HG02870 (cell line): ENCODE measurements at regions not wholly inside any gene's neighbourhood (a gene's known extent, or its start where the extent isn't known, plus 50 kb on each side); places are given as distances from the start of the nearest gene placed in this dataset.
"Not testable (repeated sequence)": the region's sequence is repeated elsewhere in the genome, so short reads cannot be mapped to it uniquely, and the experiment has no call there.

ENCODE experiments used
- ATAC-seq: cut with Tn5 transposase; IDR thresholded peaks from one replicate; pipeline ENCODE4 v1.9.1; 2021; ENCODE audit warnings: mild to moderate bottlenecking, moderate library complexity; ENCODE audit not compliant: unreplicated experiment

DNA sequence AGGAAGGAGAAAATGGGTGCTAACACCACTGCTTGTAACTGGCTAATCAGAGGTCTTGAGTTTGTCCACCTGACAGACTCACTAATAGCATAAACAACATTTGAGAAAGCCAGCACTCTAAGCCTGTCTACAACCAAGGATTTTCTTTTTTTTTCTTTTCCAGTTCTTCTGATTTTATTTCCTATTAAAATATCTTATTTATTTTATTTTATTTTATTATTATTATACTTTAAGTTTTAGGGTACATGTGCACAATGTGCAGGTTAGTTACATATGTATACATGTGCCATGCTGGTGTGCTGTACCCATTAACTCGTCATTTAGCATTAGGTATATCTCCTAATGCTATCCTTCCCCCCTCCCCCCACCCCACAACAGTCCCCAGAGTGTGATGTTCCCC lies 888.6 kb upstream of the ARRDC3 start:
- ATAC-seq = not testable (repeated sequence)

DNA sequence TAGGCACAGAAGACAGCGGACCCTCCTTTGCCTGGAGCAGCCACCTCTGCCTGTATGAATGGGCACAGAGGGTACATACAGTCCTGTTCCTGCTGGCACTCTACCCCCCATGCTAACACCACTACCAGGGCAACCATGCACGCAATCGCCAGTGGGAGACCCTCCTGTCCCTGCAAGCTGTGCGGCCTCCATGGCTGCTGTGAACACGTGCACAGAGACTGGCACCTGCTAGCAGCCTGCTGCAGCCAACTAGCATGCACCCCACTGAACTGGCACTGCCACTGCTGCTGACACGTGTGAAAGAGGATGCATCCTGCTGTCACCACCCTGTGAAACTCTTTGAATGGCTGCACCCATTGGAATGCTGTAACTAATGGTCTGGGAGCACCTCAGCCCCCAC lies 885.2 kb upstream of the ARRDC3 start:
- ATAC-seq = no peak

DNA sequence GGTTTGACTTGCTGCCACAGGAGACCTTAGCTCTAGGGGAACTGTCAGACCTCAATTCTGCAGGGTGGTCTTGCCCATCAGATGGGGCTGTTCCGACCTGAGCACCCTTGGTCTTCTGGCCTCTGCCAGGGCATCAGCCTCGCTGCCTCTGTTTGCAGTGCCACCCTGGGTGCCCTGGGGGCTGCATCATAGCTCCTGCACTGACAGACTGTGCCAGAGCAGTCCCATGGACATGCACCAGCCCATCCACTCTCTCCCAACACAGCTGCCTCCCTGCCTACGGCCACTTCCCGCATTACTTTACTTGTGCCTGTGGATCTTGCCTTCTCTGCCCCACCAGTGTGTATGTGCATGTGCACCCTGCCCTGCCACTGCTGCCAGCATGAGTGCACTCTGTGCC lies 884.7 kb upstream of the ARRDC3 start:
- ATAC-seq = no peak

DNA sequence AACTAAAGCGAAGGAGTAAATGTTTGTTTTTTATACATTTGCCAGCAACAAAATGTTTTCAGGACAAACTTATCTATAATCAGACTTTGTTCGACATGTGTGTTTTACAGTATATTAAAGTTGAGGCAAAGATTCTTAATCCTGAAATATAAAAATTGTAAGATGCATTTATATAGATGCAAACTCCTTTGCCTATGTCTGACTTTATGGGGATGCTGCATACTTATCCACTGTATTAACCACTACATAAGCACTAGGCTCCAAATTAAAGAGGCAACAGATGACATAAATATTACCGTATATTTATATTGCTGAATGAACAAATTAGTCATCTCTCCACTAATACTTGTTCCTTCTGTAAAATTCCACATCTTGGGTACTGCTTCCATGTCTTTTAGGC lies 882.7 kb upstream of the ARRDC3 start:
- no peak for ATAC-seq

DNA sequence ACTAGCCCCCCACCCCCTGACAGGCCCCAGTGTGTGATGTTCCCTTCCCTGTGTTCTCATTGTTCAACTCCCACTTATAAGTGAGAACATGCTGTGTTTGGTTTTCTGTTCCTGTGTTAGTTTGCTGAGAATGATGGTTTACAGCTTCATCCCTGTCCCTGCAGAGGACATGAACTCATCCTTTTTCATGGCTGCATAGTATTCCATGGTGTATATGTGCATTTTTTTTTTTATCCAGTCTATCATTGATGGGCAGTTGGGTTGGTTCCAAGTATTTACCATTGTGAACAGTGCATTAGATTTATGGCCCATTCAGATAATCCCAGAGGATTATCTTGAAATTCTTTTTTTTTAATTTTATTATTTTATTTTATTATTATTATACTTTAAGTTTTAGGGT lies 872.5 kb upstream of the ARRDC3 start:
- ATAC-seq = not testable (repeated sequence)

DNA sequence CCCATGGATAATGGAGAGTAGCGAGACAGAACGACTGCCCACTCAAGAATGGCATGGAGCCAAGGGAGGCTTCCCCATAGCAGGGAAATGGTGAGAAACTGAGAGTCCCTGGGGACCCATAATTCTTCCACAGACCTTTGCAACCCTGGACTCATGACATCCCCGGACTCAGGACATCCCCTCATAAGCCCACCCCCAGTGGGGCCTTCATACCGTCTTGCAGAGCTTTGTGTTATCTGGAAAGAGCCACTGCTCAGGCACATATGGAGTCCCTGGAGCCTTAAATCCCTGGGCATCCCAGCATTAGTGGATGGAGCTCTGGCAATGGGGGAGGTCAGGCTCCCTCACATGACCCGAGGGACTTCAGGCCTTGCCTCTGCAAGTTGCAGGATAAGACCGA lies 865.4 kb upstream of the ARRDC3 start:
- ATAC-seq = no peak

DNA sequence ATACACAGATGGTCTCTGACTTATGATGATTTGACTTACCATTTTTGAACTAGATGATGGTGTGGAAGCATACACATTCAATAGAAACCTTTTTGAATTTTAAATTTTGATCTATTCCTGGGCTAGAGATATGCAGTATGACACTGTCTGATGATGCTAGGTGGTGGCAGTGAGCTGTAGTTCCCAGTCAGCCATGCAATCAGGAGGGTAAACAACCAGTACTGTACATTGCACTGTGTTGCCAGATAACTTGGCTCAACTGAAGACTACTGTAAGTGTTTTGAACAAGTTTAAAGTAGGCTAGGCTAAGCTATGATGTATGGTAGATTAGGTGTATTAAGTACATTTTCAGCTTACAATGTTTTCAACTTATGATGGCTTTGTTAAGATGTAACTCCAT lies 859.1 kb upstream of the ARRDC3 start:
- no peak for ATAC-seq

DNA sequence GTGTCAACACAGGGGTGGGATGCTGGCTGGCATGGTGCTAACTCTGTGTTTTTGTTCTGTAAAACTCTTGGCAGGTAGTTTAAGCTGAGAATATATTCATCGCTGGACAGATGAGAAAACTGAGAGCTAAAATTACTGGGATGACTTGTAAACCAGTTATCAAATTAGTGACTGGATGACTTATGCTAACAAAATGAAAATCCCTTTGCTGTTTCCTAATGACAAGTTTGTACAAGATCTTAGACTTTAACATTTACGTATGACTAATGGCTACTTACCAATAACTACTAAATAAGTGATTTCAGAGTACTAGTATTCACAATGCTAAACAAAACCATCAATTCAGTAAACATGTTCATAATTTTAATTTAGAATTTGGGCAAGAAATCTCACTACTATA lies 854.8 kb upstream of the ARRDC3 start:
- no peak for ATAC-seq

DNA sequence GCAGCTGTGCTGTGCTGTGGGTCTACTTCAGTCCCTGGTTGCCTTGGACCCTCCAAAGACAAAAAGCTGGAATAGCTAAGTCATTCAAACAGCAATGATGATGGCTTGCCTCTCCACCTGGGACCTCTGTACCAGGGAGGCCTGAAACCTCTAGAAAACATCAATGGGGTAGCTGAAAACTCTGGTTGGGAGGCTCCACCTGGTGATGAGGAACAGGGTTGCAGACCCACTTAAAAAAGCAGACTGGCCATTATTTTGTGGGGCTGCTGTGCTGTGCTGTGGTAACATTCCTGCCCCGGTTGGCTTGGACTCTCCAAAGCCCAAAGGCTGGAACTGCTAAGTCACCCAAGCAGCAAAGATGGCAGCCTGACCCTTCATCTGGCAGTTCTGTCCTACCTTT lies 839.3 kb upstream of the ARRDC3 start:
- no peak for ATAC-seq

DNA sequence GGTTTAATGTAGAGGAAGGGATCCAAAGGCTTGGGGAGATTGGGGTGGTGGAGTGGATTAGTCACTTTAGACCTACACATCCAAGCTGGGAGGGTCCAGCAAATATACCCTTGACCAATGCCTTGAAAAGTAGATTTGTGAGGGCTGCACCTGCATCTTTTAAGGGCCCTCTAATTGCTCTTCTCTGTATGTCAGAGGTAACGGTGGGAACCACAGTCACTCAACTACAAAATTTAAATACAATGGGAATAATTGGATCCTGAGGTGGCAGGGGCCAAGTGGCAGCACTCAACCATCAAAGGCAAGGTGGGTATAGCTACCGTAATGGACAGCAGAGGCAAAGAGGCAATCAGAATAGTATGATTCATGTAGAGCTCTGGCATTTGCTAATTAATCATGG lies 833.7 kb upstream of the ARRDC3 start:
- ATAC-seq = not testable (repeated sequence)

DNA sequence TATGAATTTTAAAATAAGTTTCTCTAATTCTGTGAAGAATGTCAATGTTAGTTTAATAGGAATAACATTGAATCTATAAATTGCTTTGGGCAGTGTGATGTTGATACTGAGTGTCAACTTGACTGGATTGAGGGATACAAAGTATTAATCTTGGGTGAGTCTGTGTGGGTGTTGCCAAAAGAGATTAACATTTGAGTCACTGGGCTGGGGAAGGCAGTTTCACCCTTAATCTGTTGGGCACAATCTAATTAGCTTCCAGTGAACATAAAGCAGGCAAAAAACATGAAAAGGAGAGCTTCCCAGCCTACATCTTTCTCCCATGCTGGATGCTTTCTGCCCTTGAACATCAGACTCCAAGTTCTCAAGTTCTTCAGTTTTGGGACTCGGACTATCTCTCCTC lies 832.0 kb upstream of the ARRDC3 start:
- no peak for ATAC-seq

DNA sequence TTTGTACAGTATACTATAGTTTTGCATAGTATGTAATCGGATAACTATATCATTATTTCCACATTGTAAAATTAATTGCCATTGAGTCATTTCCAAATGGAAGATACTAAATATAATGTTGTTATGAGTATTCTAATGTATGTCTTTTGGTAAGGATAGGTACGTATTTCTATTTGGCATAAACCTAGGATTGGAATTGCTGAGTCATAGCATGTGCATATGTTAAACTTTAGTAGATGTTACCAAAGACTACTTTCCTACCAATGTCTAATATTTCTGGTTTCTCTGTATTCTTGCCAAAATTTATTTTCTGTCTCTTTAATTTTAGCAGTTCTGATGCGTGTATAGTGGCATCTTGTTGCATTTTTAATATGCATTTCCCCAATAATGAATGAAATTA lies 825.1 kb upstream of the ARRDC3 start:
- ATAC-seq = no peak

DNA sequence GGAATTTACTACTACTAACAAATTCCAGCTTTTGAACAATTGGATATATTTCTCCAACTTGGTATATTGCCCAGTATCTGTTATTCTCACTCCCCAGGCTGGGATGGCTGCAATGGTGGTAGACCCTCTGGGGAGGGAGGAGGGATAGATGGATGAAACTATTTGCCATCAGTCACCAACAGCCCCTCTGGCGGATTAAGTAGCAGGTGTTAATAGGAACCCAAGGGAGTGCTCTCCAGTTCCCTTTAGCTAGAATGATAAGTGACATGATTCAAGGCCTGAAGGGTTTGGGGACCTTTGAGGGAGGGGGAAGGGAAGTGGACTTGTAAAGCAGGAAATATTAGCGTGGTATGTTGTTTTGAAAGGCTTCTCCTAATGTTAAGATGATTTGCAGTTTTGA lies 824.0 kb upstream of the ARRDC3 start:
- ATAC-seq = no peak

DNA sequence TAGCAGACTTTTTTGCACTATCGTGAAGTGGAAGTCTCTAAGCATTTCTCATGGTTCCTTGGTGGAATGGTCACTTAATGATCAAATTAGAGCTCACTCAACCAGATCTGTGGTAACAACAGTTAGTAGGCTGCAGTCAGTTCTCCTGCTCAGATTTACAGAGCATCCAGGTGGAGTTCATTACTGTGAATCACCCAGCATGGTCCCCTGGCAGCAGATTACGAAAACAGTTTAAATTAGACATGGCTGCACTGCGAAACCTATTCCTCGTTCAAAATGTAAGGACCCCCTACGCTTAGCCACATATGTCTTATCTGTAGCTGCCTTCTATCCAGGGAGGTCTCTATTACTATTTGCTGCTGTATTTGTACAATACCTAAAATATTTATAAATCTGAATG lies 823.6 kb upstream of the ARRDC3 start:
- ATAC-seq = no peak

DNA sequence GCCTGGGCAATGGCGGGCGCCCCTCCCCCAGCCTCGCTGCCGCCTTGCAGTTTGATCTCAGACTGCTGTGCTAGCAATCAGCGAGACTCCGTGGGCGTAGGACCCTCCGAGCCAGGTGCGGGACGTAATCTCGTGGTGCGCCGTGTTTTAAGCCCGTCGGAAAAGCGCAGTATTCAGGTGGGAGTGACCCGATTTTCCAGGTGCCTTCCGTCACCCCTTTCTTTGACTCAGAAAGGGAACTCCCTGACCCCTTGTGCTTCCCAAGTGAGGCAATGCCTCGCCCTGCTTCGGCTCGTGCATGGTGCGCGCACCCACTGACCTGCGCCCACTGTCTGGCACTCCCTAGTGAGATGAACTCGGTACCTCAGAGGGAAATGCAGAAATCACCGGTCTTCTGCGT lies 815.9 kb upstream of the ARRDC3 start:
- ATAC-seq = not testable (repeated sequence)

DNA sequence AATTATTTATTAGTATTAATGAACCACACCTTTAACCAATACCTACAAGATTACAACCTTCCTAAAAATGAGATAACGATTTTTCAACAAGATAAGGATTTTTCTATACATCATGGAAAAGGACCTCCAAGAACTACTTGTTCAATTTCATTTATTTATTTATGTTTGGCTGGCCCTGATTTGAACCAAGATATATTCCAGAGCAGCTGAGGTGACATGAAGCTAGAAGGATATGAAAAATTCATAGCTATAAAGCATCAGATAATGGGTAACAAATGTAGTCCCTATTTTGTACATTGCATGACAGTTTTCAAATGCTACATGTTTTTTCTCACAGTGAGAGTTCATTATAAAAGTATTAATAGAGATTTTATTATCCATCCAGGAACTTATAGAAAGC lies 798.5 kb upstream of the ARRDC3 start:
- ATAC-seq = no peak

DNA sequence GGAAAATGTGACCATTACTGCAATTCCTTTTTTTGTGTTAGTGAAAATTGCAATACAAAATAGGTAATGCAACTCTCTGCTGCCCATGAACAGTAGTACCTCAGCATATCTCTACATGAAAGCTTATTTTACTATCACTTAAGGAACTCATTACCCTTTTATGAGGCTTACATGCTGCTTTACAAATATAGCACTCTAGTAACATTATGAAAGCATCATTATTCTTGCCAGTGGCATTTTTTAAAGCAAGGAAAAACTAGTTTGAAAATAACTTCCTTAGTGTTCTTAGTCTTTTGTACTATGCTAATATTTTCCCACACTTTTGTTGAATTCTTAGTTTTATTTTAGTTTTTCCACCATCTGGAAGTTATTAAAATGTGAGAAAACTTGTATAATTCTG lies 797.3 kb upstream of the ARRDC3 start:
- ATAC-seq = no peak

DNA sequence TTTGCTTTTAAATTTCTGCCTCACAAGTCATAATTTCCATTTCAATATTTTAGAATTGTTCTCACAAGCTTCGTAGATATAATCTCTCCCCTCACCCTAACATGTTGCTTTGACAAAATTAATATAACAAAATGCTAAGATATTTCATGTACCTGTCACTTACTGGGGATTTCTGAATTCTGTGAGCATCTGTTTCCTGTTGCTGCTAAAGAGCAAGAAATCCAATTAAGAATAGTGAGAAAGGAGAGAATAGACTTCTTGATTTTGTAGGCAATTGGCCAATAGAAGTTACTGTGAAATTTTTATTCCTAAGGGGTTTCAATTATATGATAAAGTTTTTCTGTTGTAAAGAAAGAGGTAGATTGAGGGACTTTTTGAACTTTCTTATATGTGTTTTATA lies 796.5 kb upstream of the ARRDC3 start:
- ATAC-seq = no peak

DNA sequence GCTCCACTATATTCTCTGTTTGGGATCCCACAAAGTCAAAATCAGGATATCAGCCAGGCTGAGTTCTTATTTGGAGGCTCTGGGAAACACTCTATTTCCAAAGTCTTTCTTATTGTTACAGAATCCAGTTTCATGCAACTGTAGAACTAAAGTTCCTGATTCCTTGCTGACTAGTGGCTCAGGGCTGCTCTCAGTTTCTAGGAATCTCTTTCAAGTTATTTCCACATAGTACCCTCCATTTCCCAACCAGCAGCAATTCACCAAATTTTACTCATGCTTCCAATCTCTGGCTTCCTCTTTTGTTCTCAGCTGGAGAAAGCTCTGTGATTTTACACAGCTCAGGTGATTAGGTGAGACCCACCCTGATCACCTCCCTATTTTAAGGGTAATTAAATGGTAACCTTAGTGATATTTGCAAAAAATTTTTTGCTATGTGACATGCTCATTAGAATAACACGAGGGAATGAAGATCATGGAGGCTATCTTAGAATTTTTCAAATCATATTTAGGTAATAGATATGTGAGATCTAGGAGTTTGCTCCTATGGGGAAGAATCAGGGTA lies 794.9 kb upstream of the ARRDC3 start:
- no peak for ATAC-seq

DNA sequence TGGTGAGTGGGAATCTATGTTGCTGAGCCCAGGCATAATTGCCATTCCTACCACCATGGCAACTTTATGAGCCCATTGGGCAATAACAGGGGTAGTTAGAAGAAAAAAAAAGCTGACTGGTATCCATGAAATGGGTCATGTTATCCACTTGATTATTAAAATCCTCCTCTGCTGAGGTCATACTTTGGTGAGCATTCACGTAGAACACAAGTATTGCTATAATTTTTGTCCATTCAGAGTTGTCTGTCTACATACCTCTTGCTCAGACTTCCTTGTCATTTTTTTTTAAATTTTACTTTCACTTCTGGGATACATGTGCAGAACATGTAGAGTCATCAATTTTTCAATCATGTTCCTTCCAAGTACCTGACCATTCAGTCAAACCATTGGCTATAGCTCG lies 780.8 kb upstream of the ARRDC3 start:
- ATAC-seq = no peak

DNA sequence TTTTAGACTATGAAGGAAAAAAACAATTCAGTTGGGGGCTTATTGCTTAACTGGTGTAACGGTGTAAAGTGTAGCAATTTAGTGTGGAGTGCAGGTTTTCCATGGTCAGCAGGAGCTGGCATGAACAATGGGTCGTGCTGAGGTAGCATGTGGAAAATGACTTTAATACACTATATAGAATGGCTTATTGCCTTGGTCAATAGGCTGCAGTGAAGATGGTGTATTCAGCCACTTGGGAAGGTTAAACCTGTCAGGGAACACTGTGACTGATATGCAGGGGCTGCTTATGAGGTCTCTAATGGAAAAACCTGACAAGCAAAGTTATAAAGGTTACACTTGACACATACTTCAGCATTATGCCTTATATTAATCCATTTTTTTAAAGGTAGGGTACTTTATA lies 764.7 kb upstream of the ARRDC3 start:
- ATAC-seq = no peak

DNA sequence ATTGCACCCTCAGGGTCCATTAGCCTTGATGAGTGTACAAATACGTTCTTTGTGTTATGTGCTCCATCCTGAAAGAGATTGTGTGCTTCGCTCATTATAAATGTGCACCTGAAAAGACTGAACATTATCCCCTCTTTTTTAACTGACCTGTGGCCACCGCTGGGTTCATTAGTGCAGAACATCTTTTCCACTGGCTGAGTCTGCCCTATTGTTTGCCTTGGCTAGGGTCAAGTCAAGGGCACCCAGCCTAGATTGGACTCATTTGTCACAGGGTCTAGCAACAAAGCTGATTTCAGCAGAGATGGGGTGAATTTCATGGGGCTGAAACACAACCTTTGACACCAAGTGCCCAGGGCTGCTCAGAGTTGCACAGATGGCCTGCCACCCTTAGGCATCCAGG lies 764.1 kb upstream of the ARRDC3 start:
- no peak for ATAC-seq

DNA sequence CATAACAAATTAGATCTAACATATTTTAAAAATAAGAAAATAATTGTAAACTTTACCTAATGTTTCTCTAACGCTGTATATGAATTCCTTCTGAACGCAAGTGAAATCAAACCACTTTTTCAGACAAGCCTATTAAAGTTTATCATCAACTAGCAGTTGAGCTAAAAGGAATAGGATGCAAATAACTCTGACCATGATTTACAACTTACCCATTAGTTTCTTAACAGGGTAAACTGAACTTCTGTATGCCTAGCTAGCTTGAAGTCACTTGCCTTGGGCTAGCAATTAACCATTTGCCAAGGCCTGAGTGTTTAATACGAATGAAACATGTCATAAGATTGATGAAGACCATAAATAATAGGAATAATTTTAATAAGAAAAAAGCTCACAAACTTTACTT lies 762.7 kb upstream of the ARRDC3 start:
- ATAC-seq = no peak

DNA sequence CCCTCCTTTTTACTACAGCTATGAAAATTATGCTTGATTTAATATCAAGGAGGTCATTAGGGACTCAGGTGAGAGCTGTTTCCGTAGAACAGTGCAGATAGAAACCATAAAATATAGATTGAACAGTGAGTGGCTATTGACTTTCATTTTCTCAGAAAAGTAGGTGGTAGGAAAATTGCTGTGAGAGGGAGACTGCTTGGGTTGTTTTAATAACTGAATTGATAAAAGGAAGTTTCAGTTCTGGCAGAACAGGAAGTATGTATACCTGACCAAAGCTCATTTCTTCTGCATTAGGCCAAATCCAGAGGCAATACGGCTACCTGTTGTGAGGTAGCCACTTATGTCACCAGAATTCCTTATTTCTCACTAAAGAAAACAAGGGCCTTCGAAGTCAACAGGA lies 761.7 kb upstream of the ARRDC3 start:
- ATAC-seq = no peak
